LoVo (cell line): ENCODE measurements at regions not wholly inside any gene's neighbourhood (a gene's known extent, or its start where the extent isn't known, plus 50 kb on each side); places are given as distances from the start of the nearest gene placed in this dataset.

ENCODE experiments used
- DNase-seq: peaks from one replicate; pipeline ENCODE4 v3.0.0-alpha.2; 2016; ENCODE audit warnings: low spot score

- DNase-seq: no peak
These were observed 70.3 kb upstream of the CA10 start for GRCh38 chr17:52228823-52229222.

GRCh38 chr17:52227926-52228325, 69.4 kb upstream of the CA10 start:
- DNase-seq: no peak

GRCh38 chr17:52213451-52213850, 54.9 kb upstream of the CA10 start:
- DNase-seq: no peak

DNA sequence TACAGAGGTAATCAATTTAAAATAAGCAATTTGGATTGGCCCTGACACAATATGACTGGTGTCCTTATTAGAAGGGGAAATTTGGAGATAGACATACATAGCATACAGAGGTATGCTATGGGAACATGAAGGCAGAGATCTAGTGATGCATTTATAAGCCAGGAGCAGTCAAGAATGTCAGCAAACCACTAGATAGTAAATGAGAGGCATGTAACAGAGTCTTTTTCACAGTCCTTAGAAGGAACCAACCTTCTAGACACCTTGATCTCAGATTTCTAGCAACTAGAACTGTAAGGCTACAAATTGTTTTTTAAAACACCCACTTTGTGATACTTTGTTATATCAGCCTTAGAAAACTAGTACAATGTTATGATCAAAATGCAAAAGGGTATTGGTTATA, 54.3 kb upstream of the CA10 start:
- DNase-seq: no peak

DNA sequence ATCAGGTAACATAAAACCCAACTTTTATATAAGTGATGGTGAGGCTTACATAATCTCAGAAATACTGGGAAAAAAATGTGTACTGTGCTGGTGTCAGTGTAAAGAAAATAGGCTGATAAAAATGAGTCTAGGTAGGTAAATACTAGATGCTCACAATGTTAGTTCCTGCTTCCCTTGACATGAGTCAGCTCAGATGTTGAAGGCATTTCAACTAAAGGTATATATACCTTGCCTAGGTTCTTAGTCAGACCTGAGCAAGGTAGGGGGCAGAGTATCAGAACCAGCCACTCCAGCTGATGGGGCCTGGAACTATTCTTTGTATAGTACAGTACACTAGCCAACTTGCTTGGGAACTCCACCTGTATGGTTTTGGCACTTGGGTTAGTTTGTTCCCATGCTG, 51.0 kb upstream of the CA10 start:
- DNase-seq: no peak
